ENCODE measurements at regions not wholly inside any gene's neighbourhood (a gene's known extent, or its start where the extent isn't known, plus 50 kb on each side); places are given as distances from the start of the nearest gene placed in this dataset.
"Not testable (repeated sequence)": the region's sequence is repeated elsewhere in the genome, so short reads cannot be mapped to it uniquely, and the experiment has no call there.

- no peak for DNase-seq (ENCODE audit: low read depth, low spot score)
These were observed 160.2 kb downstream of the URI1 start for GRCh38 chr19:30102239-30102638.

GRCh38 chr19:30102666-30103065 is 160.6 kb downstream of the URI1 start:
- no peak for DNase-seq (ENCODE audit: low read depth, low spot score)

- DNase-seq (ENCODE audit: low read depth, low spot score), result no peak
These were observed 161.9 kb downstream of the URI1 start for GRCh38 chr19:30103981-30104380.

- no peak for DNase-seq (ENCODE audit: low read depth, low spot score)
These were observed 163.3 kb downstream of the URI1 start for GRCh38 chr19:30105316-30105715.

- DNase-seq (ENCODE audit: low read depth, low spot score), result no peak
These were observed 163.7 kb downstream of the URI1 start for GRCh38 chr19:30105727-30106126.

- no peak for DNase-seq (ENCODE audit: low read depth, low spot score)
These were observed 164.5 kb downstream of the URI1 start for GRCh38 chr19:30106417-30107095.

GRCh38 chr19:30107251-30107650 is 165.2 kb downstream of the URI1 start:
- DNase-seq (ENCODE audit: low read depth, low spot score), result no peak

- DNase-seq (ENCODE audit: low read depth, low spot score), result no peak
These were observed 167.5 kb downstream of the URI1 start for GRCh38 chr19:30109565-30109964.

- DNase-seq (ENCODE audit: low read depth, low spot score), result no peak
These were observed 169.2 kb downstream of the URI1 start for GRCh38 chr19:30111021-30111855.

- DNase-seq (ENCODE audit: low read depth, low spot score), result no peak
These were observed 170.1 kb downstream of the URI1 start for GRCh38 chr19:30112171-30112570.

- no peak for DNase-seq (ENCODE audit: low read depth, low spot score)
These were observed 170.6 kb downstream of the URI1 start for GRCh38 chr19:30112666-30113065.

- DNase-seq (ENCODE audit: low read depth, low spot score), result no peak
These were observed 171.1 kb downstream of the URI1 start for GRCh38 chr19:30113186-30113585.

GRCh38 chr19:30114095-30114494 is 172.1 kb downstream of the URI1 start:
- not testable (repeated sequence) for DNase-seq (ENCODE audit: low read depth, low spot score)

- no peak for DNase-seq (ENCODE audit: low read depth, low spot score)
These were observed 173.9 kb downstream of the URI1 start for GRCh38 chr19:30115947-30116346.

GRCh38 chr19:30116530-30116929 is 174.5 kb downstream of the URI1 start:
- DNase-seq (ENCODE audit: low read depth, low spot score), result no peak

- DNase-seq (ENCODE audit: low read depth, low spot score), result no peak
These were observed 175.0 kb downstream of the URI1 start for GRCh38 chr19:30116984-30117555.

GRCh38 chr19:30117636-30118145 is 175.7 kb downstream of the URI1 start:
- DNase-seq (ENCODE audit: low read depth, low spot score), result no peak

GRCh38 chr19:30118221-30118620 is 176.2 kb downstream of the URI1 start:
- no peak for DNase-seq (ENCODE audit: low read depth, low spot score)

GRCh38 chr19:30118760-30119159 is 176.7 kb downstream of the URI1 start:
- DNase-seq (ENCODE audit: low read depth, low spot score), result no peak

- DNase-seq (ENCODE audit: low read depth, low spot score), result no peak
These were observed 177.3 kb downstream of the URI1 start for GRCh38 chr19:30119180-30119908.

GRCh38 chr19:30120860-30121484 is 178.9 kb downstream of the URI1 start:
- no peak for DNase-seq (ENCODE audit: low read depth, low spot score)
